Upper lobe of left lung (tissue), 6 donors: ENCODE measurements at regions not wholly inside any gene's neighbourhood (a gene's known extent, or its start where the extent isn't known, plus 50 kb on each side); places are given as distances from the start of the nearest gene placed in this dataset.

Experiments used
- ATAC-seq, 2 donors: fragments of 200-7000 bp; cut with Tn5 transposase; one replicate each; pipeline ENCODE4 v1.9.1; 2022; ENCODE audit warnings: mild to moderate bottlenecking in 2 of 2, moderate library complexity in 2 of 2; ENCODE audit not compliant: low FRiP score in 2 of 2
- DNase-seq, 2 donors: peaks; one replicate each; pipeline ENCODE4 v3.0.0-alpha.2; 2019 to 2020
- H3K27ac ChIP-seq, 4 donors: fragments of 200-600 bp; sonication (generic); one replicate each; pipeline ENCODE4 v1.5.1; 2016 to 2019
- H3K27me3 ChIP-seq, 4 donors: fragments of 200-600 bp; sonication (generic); one replicate each; pipeline ENCODE4 v1.5.1; 2017 to 2019
- H3K36me3 ChIP-seq, 4 donors: fragments of 200-600 bp; sonication (generic); one replicate each; pipeline ENCODE4 v1.5.1; 2016 to 2019
- H3K4me1 ChIP-seq, 4 donors: fragments of 200-600 bp; sonication (generic); one replicate each; pipeline ENCODE4 v1.5.1; 2018 to 2019
- H3K4me3 ChIP-seq, 4 donors: fragments of 200-600 bp; sonication (generic); one replicate each; pipeline ENCODE4 v1.5.1; 2017 to 2019; ENCODE audit warnings: mild to moderate bottlenecking in 2 of 4, moderate library complexity in 1 of 4
- H3K9me3 ChIP-seq, 4 donors: fragments of 200-600 bp; sonication (generic); one replicate each; pipeline ENCODE4 v1.5.1; 2018 to 2019
- CTCF ChIP-seq, 6 experiments: fragments of 450-650 bp in 4 of 6; fragments of 200-600 bp in 2 of 6; sonication (generic) in 2 of 6; IDR thresholded peaks; one replicate each; pipeline ENCODE4 v1.5.1; 2016 to 2019; ENCODE audit warnings: antibody characterized with exemption in 6 of 6
- EP300 ChIP-seq, 4 donors: sonication (generic); formaldehyde crosslinking; IDR thresholded peaks; one replicate each; pipeline ENCODE4 v1.5.1; 2017; ENCODE audit warnings: antibody characterized with exemption in 4 of 4, control low read depth in 2 of 4
- POLR2A ChIP-seq, 4 donors: fragments of 450-650 bp; IDR thresholded peaks; one replicate each; pipeline ENCODE4 v1.5.1; 2016 to 2017; ENCODE audit warnings: antibody characterized with exemption in 4 of 4, mild to moderate bottlenecking in 2 of 4
- POLR2AphosphoS5 ChIP-seq, 2 donors: sonication (generic); formaldehyde crosslinking; IDR thresholded peaks; one replicate each; pipeline ENCODE4 v1.5.1; 2017; ENCODE audit warnings: antibody characterized with exemption in 2 of 2
- WGBS, 2 donors: methylation state at CpG; one replicate each; pipeline ENCODE4 v1.1.5; 2017 to 2018; 5-methylcytosine and 5-hydroxymethylcytosine counted together
- donor health status: DM: no; HTN: no; CAD: no; lungs with moderate emphysema.
- donor health status: DM: no; HTN: yes; CAD: no; lungs with severe emphysema.

GRCh38 chr12:28828318-28828717 is 320.8 kb upstream of the FAR2 start:
- Histone ChIP-seq H3K27me3 (no peaks in the 10 kb centered on the region), H3K27ac (no peak overlapping the region), H3K4me3 (no peak overlapping the region), H3K4me1 (no peaks in the 10 kb centered on the region), H3K36me3 (no peaks in the 10 kb centered on the region), H3K9me3 (no peaks in the 10 kb centered on the region)
- WGBS, 2 donors: 86 to 89% methylated on average over 2 of the region's 2 CpGs
- TF ChIP-seq POLR2A (IDR thresholded peaks at IDR 0.05) (no peak), POLR2AphosphoS5 (IDR thresholded peaks at IDR 0.05) (no peak), EP300 (IDR thresholded peaks at IDR 0.05) (no peak), CTCF (IDR thresholded peaks at IDR 0.05) (no peak)
- ATAC-seq: no peak
- no peak for DNase-seq

DNA sequence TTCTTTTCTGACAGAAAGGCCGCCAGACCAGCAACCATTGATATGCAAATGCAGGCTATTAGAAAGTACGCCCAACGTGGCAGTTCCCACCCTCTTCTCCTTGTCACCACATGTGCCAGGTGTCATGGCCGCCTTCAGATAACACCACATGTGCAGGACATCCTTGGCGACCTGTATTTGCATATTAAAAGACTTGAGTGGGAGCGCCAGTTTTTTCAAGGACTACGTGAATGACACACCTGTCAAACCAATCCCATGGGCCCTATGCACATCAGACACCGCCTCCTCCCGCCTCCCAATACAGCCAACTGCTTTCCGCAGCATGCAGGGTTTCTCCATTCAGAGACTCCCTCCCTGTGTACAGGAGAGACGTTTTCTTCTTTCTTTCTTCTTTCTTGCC is 318.6 kb upstream of the FAR2 start:
- WGBS, 2 donors: 84 to 86% methylated on average over 11 of the region's 11 CpGs
- TF ChIP-seq EP300 (IDR thresholded peaks at IDR 0.05): no peak
- no peak for TF ChIP-seq CTCF (IDR thresholded peaks at IDR 0.05)
- no peak for TF ChIP-seq POLR2AphosphoS5 (IDR thresholded peaks at IDR 0.05)
- TF ChIP-seq POLR2A (IDR thresholded peaks at IDR 0.05): no peak
- Histone ChIP-seq H3K4me3 (no peak overlapping the region), H3K27ac (no peak overlapping the region), H3K36me3 (no peaks in the 10 kb centered on the region), H3K27me3 (no peaks in the 10 kb centered on the region), H3K9me3 (peaks cover 0 to 5% (median 0%) of the 10 kb centered on the region in 4 donors), H3K4me1 (no peaks in the 10 kb centered on the region)
- DNase-seq: no peak
- no peak for ATAC-seq

DNA sequence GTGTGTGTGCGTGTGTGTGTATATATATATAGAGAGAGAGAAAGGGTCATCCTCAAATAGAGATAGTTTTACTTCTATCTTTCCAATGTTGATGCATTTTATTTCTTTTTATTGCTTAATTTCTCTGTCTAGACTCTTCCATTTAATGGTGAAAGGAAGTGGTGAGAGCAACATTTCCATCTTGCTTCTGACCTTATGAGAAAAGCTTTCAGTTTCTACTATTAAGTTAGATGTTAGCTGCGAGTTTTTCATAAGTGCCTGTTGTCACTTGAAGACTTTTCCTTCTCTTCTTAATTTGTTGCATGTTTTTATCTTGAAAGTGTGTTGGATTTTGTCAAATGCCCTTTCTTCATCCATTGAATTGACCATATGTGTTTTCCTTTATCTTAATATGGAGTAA is 304.4 kb upstream of the FAR2 start:
- no peak overlapping the region for H3K4me3 ChIP-seq
- H3K36me3 ChIP-seq: no peaks in the 10 kb centered on the region
- H3K27ac ChIP-seq: no peak overlapping the region
- 55 to 56% methylated on average over 2 of the region's 2 CpGs for WGBS, 2 donors
- TF ChIP-seq POLR2A (IDR thresholded peaks at IDR 0.05) (no peak), CTCF (IDR thresholded peaks at IDR 0.05) (no peak), EP300 (IDR thresholded peaks at IDR 0.05) (no peak), POLR2AphosphoS5 (IDR thresholded peaks at IDR 0.05) (no peak)
- H3K27me3 ChIP-seq: no peaks in the 10 kb centered on the region
- H3K4me1 ChIP-seq: no peaks in the 10 kb centered on the region
- no peaks in the 10 kb centered on the region for H3K9me3 ChIP-seq
- no peak for DNase-seq
- ATAC-seq: no peak

GRCh38 chr12:28851781-28852180 is 297.3 kb upstream of the FAR2 start:
- H3K9me3 ChIP-seq: no peaks in the 10 kb centered on the region
- no peak for TF ChIP-seq POLR2AphosphoS5 (IDR thresholded peaks at IDR 0.05)
- no peak for DNase-seq
- ATAC-seq: no peak
- H3K27me3 ChIP-seq: no peaks in the 10 kb centered on the region
- no peak overlapping the region for H3K27ac ChIP-seq
- H3K4me3 ChIP-seq: no peak overlapping the region
- H3K4me1 ChIP-seq: no peaks in the 10 kb centered on the region
- 76 to 84% methylated on average over 6 of the region's 6 CpGs for WGBS, 2 donors
- no peaks in the 10 kb centered on the region for H3K36me3 ChIP-seq

GRCh38 chr12:28855761-28856310 is 293.2 kb upstream of the FAR2 start:
- no peaks in the 10 kb centered on the region for H3K4me1 ChIP-seq
- H3K4me3 ChIP-seq: no peak overlapping the region
- no peaks in the 10 kb centered on the region for H3K27me3 ChIP-seq
- ATAC-seq (no peak), DNase-seq (no peak)
- no peaks in the 10 kb centered on the region for H3K36me3 ChIP-seq
- no peaks in the 10 kb centered on the region for H3K9me3 ChIP-seq
- H3K27ac ChIP-seq: no peak overlapping the region
- TF ChIP-seq POLR2AphosphoS5 (IDR thresholded peaks at IDR 0.05) (no peak), EP300 (IDR thresholded peaks at IDR 0.05) (no peak)
- WGBS, 2 donors: 62 to 71% methylated on average over 4 of the region's 4 CpGs

DNA sequence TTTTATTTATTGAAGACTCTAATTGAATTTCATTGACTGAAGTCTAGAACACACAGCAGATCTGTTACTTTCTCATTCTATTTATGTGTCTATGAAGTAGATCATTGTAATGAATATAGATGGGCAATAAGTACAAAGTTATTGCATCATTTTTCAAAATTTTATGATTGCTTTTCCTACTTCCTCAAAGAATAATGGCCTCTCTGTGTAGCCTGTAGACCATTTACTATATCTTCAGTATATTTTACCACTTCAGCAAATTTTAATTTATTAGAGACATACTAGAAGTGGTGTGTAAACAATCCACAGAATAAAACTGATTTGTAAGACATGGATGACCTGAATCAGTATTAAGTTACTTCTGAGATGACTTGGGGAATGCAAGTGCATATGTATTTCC is 291.7 kb upstream of the FAR2 start:
- ATAC-seq: no peak
- no peak overlapping the region for H3K4me3 ChIP-seq
- H3K4me1 ChIP-seq: no peaks in the 10 kb centered on the region
- no peaks in the 10 kb centered on the region for H3K36me3 ChIP-seq
- H3K27ac ChIP-seq: no peak overlapping the region
- H3K9me3 ChIP-seq: no peaks in the 10 kb centered on the region
- DNase-seq: no peak
- TF ChIP-seq EP300 (IDR thresholded peaks at IDR 0.05) (no peak), CTCF (IDR thresholded peaks at IDR 0.05) (no peak), POLR2A (IDR thresholded peaks at IDR 0.05) (no peak), POLR2AphosphoS5 (IDR thresholded peaks at IDR 0.05) (no peak)
- no peaks in the 10 kb centered on the region for H3K27me3 ChIP-seq
